GM23338 (cell line): ENCODE measurements at regions not wholly inside any gene's neighbourhood (a gene's known extent, or its start where the extent isn't known, plus 50 kb on each side); places are given as distances from the start of the nearest gene placed in this dataset.

Experiments used
- ATAC-seq: fragments of 200-7000 bp; cut with Tn5 transposase; 3 replicates; pipeline ENCODE4 v1.9.1; 2020
- DNase-seq: peaks from one replicate; pipeline ENCODE4 v3.0.0-alpha.2; 2015; ENCODE audit warnings: low spot score
- H2AFZ ChIP-seq: fragments of 200-600 bp; sonication (generic); 2 replicates; pipeline ENCODE4 v1.8.0; 2016; ENCODE audit warnings: antibody characterized with exemption, mild to moderate bottlenecking, moderate library complexity
- H3F3A ChIP-seq: fragments of 200-600 bp; sonication (generic); replicated peaks from 2 replicates; pipeline ENCODE4 v1.8.0; 2017; ENCODE audit warnings: antibody characterized with exemption, mixed run types, low read depth
- H3K27ac ChIP-seq: fragments of 200-600 bp; sonication (generic); 2 replicates; pipeline ENCODE4 v1.6.1; 2016; ENCODE audit warnings: low read depth
- H3K27me3 ChIP-seq: fragments of 200-600 bp; sonication (generic); 2 replicates; pipeline ENCODE4 v1.8.0; 2016; ENCODE audit warnings: mild to moderate bottlenecking, mixed run types, moderate library complexity; ENCODE audit not compliant: insufficient read depth
- H3K36me3 ChIP-seq: fragments of 200-600 bp; sonication (generic); 2 replicates; pipeline ENCODE4 v1.8.0; 2016; ENCODE audit warnings: mild to moderate bottlenecking; ENCODE audit not compliant: insufficient read depth
- H3K4me1 ChIP-seq: fragments of 200-600 bp; sonication (generic); 2 replicates; pipeline ENCODE4 v1.8.0; 2016; ENCODE audit warnings: mild to moderate bottlenecking, moderate library complexity; ENCODE audit not compliant: insufficient read depth
- H3K4me2 ChIP-seq: fragments of 200-600 bp; sonication (generic); 2 replicates; pipeline ENCODE4 v1.7.1; 2017; ENCODE audit warnings: mixed run types
- H3K4me3 ChIP-seq: fragments of 200-600 bp; sonication (generic); 2 replicates; pipeline ENCODE4 v1.6.1; 2016; ENCODE audit warnings: mixed run types
- H3K79me2 ChIP-seq: fragments of 200-600 bp; sonication (generic); replicated peaks from 2 replicates; pipeline ENCODE4 v1.8.0; 2017; ENCODE audit warnings: mild to moderate bottlenecking; ENCODE audit not compliant: insufficient read depth
- H3K9me2 ChIP-seq: fragments of 200-600 bp; sonication (generic); 2 replicates; pipeline ENCODE4 v1.8.0; 2017; ENCODE audit not compliant: insufficient read depth
- H4K20me1 ChIP-seq: fragments of 200-600 bp; sonication (generic); replicated peaks from 2 replicates; pipeline ENCODE4 v1.8.0; 2017; ENCODE audit warnings: mild to moderate bottlenecking; ENCODE audit not compliant: insufficient read depth
- H3K27ac Mint-ChIP-seq: 2 replicates; pipeline ENCODE4 v1.8.0; 2020; ENCODE audit warnings: inconsistent platforms, mild to moderate bottlenecking, moderate library complexity, mixed read lengths
- H3K27me3 Mint-ChIP-seq: 3 replicates; pipeline ENCODE4 v1.8.0; 2022; ENCODE audit warnings: low read depth, mild to moderate bottlenecking, moderate library complexity, mixed read lengths, inconsistent platforms; ENCODE audit not compliant: insufficient read depth, poor library complexity
- H3K36me3 Mint-ChIP-seq: 3 replicates; pipeline ENCODE4 v1.8.0; 2021; ENCODE audit warnings: low read depth, mild to moderate bottlenecking, inconsistent platforms, moderate library complexity, mixed read lengths
- H3K4me1 Mint-ChIP-seq: 3 replicates; pipeline ENCODE4 v1.8.0; 2020; ENCODE audit warnings: mild to moderate bottlenecking, inconsistent platforms, mixed read lengths
- H3K4me3 Mint-ChIP-seq: 3 replicates; pipeline ENCODE4 v1.8.0; 2021; ENCODE audit warnings: moderate library complexity, mild to moderate bottlenecking, inconsistent platforms, mixed read lengths
- H3K9me3 Mint-ChIP-seq: 3 replicates; pipeline ENCODE4 v1.8.0; 2020; ENCODE audit warnings: moderate library complexity, mild to moderate bottlenecking, inconsistent platforms, mixed read lengths
- CREB1 ChIP-seq: fragments of 250-450 bp; sonication (Bioruptor Pico); IDR thresholded peaks from 2 replicates; pipeline ENCODE4 v1.5.0; 2020; ENCODE audit warnings: low read depth, mild to moderate bottlenecking, moderate library complexity
- ETS1 ChIP-seq: IDR thresholded peaks from 2 replicates; pipeline ENCODE4 v1.6.1; 2016; ENCODE audit warnings: antibody characterized with exemption
- EZH2 ChIP-seq: fragments of 200-600 bp; sonication (generic); IDR thresholded peaks from one replicate; pipeline ENCODE4 v1.8.0; 2017; ENCODE audit warnings: antibody characterized with exemption, mild to moderate bottlenecking, low read depth; ENCODE audit not compliant: unreplicated experiment
- EZH2phosphoT487 ChIP-seq: fragments of 200-600 bp; sonication (generic); IDR thresholded peaks from one replicate; pipeline ENCODE4 v1.8.1; 2018; ENCODE audit warnings: antibody characterized with exemption; ENCODE audit not compliant: unreplicated experiment
- JUNB ChIP-seq: IDR thresholded peaks from one replicate; pipeline ENCODE4 v1.6.1; 2016; ENCODE audit warnings: antibody characterized with exemption; ENCODE audit not compliant: unreplicated experiment
- POLR2AphosphoS5 ChIP-seq: IDR thresholded peaks from 2 replicates; pipeline ENCODE4 v1.6.1; 2016; ENCODE audit warnings: antibody characterized with exemption, low read depth
- REST ChIP-seq: IDR thresholded peaks from one replicate; pipeline ENCODE4 v1.6.1; 2018; ENCODE audit warnings: antibody characterized with exemption; ENCODE audit not compliant: unreplicated experiment
- STAT1 ChIP-seq: IDR thresholded peaks from one replicate; pipeline ENCODE4 v1.6.1; 2016; ENCODE audit warnings: antibody characterized with exemption; ENCODE audit not compliant: unreplicated experiment
- TF ChIP-seq, protein P1 (sequence below): fragments of 250-450 bp; sonication (Bioruptor Pico); IDR thresholded peaks from 2 replicates; pipeline ENCODE4 v1.5.0; 2020; ENCODE audit warnings: mild to moderate bottlenecking, moderate library complexity
- TF ChIP-seq, protein P2 (sequence below), 2 experiments: fragments of 200-600 bp in 1 of 2; sonication (generic) in 1 of 2; conservative IDR thresholded peaks; 2 replicates each; pipeline versions ENCODE4 v1.5.1 to v1.6.1; 2016 to 2017; ENCODE audit warnings: antibody characterized with exemption in 2 of 2, low read depth in 2 of 2, mild to moderate bottlenecking in 2 of 2, moderate library complexity in 1 of 2

GRCh38 chr16:86844695-86845094 is 266.3 kb downstream of the FOXL1 start (continued):
- TF ChIP-seq, protein P1, sequence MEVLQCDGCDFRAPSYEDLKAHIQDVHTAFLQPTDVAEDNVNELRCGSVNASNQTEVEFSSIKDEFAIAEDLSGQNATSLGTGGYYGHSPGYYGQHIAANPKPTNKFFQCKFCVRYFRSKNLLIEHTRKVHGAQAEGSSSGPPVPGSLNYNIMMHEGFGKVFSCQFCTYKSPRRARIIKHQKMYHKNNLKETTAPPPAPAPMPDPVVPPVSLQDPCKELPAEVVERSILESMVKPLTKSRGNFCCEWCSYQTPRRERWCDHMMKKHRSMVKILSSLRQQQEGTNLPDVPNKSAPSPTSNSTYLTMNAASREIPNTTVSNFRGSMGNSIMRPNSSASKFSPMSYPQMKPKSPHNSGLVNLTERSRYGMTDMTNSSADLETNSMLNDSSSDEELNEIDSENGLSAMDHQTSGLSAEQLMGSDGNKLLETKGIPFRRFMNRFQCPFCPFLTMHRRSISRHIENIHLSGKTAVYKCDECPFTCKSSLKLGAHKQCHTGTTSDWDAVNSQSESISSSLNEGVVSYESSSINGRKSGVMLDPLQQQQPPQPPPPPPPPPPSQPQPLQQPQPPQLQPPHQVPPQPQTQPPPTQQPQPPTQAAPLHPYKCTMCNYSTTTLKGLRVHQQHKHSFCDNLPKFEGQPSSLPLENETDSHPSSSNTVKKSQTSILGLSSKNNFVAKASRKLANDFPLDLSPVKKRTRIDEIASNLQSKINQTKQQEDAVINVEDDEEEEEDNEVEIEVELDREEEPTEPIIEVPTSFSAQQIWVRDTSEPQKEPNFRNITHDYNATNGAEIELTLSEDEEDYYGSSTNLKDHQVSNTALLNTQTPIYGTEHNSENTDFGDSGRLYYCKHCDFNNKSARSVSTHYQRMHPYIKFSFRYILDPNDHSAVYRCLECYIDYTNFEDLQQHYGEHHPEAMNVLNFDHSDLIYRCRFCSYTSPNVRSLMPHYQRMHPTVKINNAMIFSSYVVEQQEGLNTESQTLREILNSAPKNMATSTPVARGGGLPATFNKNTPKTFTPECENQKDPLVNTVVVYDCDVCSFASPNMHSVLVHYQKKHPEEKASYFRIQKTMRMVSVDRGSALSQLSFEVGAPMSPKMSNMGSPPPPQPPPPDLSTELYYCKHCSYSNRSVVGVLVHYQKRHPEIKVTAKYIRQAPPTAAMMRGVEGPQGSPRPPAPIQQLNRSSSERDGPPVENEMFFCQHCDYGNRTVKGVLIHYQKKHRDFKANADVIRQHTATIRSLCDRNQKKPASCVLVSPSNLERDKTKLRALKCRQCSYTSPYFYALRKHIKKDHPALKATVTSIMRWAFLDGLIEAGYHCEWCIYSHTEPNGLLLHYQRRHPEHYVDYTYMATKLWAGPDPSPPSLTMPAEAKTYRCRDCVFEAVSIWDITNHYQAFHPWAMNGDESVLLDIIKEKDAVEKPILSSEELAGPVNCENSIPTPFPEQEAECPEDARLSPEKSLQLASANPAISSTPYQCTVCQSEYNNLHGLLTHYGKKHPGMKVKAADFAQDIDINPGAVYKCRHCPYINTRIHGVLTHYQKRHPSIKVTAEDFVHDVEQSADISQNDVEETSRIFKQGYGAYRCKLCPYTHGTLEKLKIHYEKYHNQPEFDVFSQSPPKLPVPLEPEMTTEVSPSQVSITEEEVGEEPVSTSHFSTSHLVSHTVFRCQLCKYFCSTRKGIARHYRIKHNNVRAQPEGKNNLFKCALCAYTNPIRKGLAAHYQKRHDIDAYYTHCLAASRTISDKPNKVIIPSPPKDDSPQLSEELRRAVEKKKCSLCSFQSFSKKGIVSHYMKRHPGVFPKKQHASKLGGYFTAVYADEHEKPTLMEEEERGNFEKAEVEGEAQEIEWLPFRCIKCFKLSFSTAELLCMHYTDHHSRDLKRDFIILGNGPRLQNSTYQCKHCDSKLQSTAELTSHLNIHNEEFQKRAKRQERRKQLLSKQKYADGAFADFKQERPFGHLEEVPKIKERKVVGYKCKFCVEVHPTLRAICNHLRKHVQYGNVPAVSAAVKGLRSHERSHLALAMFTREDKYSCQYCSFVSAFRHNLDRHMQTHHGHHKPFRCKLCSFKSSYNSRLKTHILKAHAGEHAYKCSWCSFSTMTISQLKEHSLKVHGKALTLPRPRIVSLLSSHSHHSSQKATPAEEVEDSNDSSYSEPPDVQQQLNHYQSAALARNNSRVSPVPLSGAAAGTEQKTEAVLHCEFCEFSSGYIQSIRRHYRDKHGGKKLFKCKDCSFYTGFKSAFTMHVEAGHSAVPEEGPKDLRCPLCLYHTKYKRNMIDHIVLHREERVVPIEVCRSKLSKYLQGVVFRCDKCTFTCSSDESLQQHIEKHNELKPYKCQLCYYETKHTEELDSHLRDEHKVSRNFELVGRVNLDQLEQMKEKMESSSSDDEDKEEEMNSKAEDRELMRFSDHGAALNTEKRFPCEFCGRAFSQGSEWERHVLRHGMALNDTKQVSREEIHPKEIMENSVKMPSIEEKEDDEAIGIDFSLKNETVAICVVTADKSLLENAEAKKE (CRISPR knock-in tag) = no peak
- TF ChIP-seq JUNB (no peak), EZH2 (no peak), POLR2AphosphoS5 (no peak), CREB1 (CRISPR knock-in tag) (no peak), STAT1 (no peak), EZH2phosphoT487 (no peak)
- TF ChIP-seq, protein P2, sequence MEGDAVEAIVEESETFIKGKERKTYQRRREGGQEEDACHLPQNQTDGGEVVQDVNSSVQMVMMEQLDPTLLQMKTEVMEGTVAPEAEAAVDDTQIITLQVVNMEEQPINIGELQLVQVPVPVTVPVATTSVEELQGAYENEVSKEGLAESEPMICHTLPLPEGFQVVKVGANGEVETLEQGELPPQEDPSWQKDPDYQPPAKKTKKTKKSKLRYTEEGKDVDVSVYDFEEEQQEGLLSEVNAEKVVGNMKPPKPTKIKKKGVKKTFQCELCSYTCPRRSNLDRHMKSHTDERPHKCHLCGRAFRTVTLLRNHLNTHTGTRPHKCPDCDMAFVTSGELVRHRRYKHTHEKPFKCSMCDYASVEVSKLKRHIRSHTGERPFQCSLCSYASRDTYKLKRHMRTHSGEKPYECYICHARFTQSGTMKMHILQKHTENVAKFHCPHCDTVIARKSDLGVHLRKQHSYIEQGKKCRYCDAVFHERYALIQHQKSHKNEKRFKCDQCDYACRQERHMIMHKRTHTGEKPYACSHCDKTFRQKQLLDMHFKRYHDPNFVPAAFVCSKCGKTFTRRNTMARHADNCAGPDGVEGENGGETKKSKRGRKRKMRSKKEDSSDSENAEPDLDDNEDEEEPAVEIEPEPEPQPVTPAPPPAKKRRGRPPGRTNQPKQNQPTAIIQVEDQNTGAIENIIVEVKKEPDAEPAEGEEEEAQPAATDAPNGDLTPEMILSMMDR (conservative IDR thresholded peaks at IDR 0.05; ENCODE audit: low read depth in 2 of 2) = no peak

GRCh38 chr16:86846136-86846535 is 267.8 kb downstream of the FOXL1 start:
- H3K4me3 ChIP-seq = no peak overlapping the region
- H3K4me2 ChIP-seq = no peak overlapping the region
- Mint-ChIP-seq H3K36me3 (no peaks in the 10 kb centered on the region), H3K9me3 (peaks cover 4% of the 10 kb centered on the region; the same call in 1 of the 3 replicates), H3K27me3 (peaks cover 8% of the 10 kb centered on the region), H3K4me3 (no peak overlapping the region), H3K27ac (no peak overlapping the region), H3K4me1 (no peaks in the 10 kb centered on the region)
- H3K79me2 ChIP-seq = no peaks in the 10 kb centered on the region
- H3K27me3 ChIP-seq = no peaks in the 10 kb centered on the region
- H4K20me1 ChIP-seq = no peaks in the 10 kb centered on the region
- no peak for DNase-seq
- H3K36me3 ChIP-seq = no peaks in the 10 kb centered on the region
- ATAC-seq = no peak
- no peak overlapping the region for H2AFZ ChIP-seq
- no peaks in the 10 kb centered on the region for H3K4me1 ChIP-seq
- H3K27ac ChIP-seq = no peak overlapping the region
- H3F3A ChIP-seq = no peaks in the 10 kb centered on the region
- H3K9me2 ChIP-seq = no peaks in the 10 kb centered on the region
- TF ChIP-seq REST = no peak
- no peak for TF ChIP-seq ETS1
